ENCODE measurements at regions not wholly inside any gene's neighbourhood (a gene's known extent, or its start where the extent isn't known, plus 50 kb on each side); places are given as distances from the start of the nearest gene placed in this dataset.

GRCh38 chr12:89122852-89123251, 229.4 kb downstream of the DUSP6 start:
- Histone ChIP-seq H3K4me3 (ENCODE audit: low read depth, low read length, poor library complexity, severe bottlenecking) (no peak overlapping the region), H3K9me3 (ENCODE audit: low read length) (no peaks in the 10 kb centered on the region), H3K9me2 (ENCODE audit: insufficient read depth, low read length) (no peaks in the 10 kb centered on the region), H2AFZ (ENCODE audit: low read length) (no peak overlapping the region), H3K27ac (ENCODE audit: low read depth, low read length, poor library complexity, severe bottlenecking) (no peak overlapping the region), H3K79me2 (ENCODE audit: insufficient read depth, low read depth, low read length) (no peaks in the 10 kb centered on the region), H3K4me2 (ENCODE audit: low read length) (no peak overlapping the region), H4K20me1 (ENCODE audit: insufficient read depth, low read length) (no peaks in the 10 kb centered on the region), H3K4me1 (ENCODE audit: insufficient read depth, low read length, poor library complexity, severe bottlenecking) (no peaks in the 10 kb centered on the region), H3K36me3 (ENCODE audit: insufficient read depth, low read length) (no peaks in the 10 kb centered on the region)
- intact Hi-C loops (cut with micrococcal nuclease; ENCODE audit: unreplicated experiment): no loop called here
- POLR2A ChIA-PET: interaction anchor here (0.6 kb wide), 1 partner anchor 706 kb away, joined by 3 read pairs; no protein-coding TSS in a partner anchor
- CTCF ChIA-PET (ENCODE audit: unreplicated experiment): no interaction called here
- TF ChIP-seq CTCF (conservative IDR thresholded peaks at IDR 0.05; ENCODE audit: low read length): no peak
- TF ChIP-seq EZH2phosphoT487 (IDR thresholded peaks at IDR 0.05; ENCODE audit: borderline replicate concordance, low read depth, low read length): no peak
- no peak for DNase-seq (ENCODE audit: low spot score)
- no TSS peak for BruUV-seq (replicated peaks)

GRCh38 chr12:89117448-89118034, 234.8 kb downstream of the DUSP6 start:
- no peak for DNase-seq (ENCODE audit: low spot score)
- Histone ChIP-seq H2AFZ (ENCODE audit: low read length) (no peak overlapping the region), H3K36me3 (ENCODE audit: insufficient read depth, low read length) (no peaks in the 10 kb centered on the region), H3K4me2 (ENCODE audit: low read length) (no peak overlapping the region), H3K9me3 (ENCODE audit: low read length) (no peaks in the 10 kb centered on the region), H3K9me2 (ENCODE audit: insufficient read depth, low read length) (no peaks in the 10 kb centered on the region), H3K4me3 (ENCODE audit: low read depth, low read length, poor library complexity, severe bottlenecking) (no peak overlapping the region), H3K27ac (ENCODE audit: low read depth, low read length, poor library complexity, severe bottlenecking) (no peak overlapping the region), H3K4me1 (ENCODE audit: insufficient read depth, low read length, poor library complexity, severe bottlenecking) (no peaks in the 10 kb centered on the region), H4K20me1 (ENCODE audit: insufficient read depth, low read length) (no peaks in the 10 kb centered on the region), H3K79me2 (ENCODE audit: insufficient read depth, low read depth, low read length) (no peaks in the 10 kb centered on the region)
- ChIA-PET CTCF (ENCODE audit: unreplicated experiment) (no interaction called here), POLR2A (no interaction called here)
- intact Hi-C loops (cut with micrococcal nuclease; ENCODE audit: unreplicated experiment): no loop called here
- TF ChIP-seq EZH2phosphoT487 (IDR thresholded peaks at IDR 0.05; ENCODE audit: borderline replicate concordance, low read depth, low read length) (no peak), CTCF (conservative IDR thresholded peaks at IDR 0.05; ENCODE audit: low read length) (no peak)
- BruUV-seq (replicated peaks): no TSS peak

- Histone ChIP-seq H3K4me2 (ENCODE audit: low read length) (no peak overlapping the region), H4K20me1 (ENCODE audit: insufficient read depth, low read length) (no peaks in the 10 kb centered on the region), H3K4me1 (ENCODE audit: insufficient read depth, low read length, poor library complexity, severe bottlenecking) (no peaks in the 10 kb centered on the region), H3K79me2 (ENCODE audit: insufficient read depth, low read depth, low read length) (no peaks in the 10 kb centered on the region), H3K27ac (ENCODE audit: low read depth, low read length, poor library complexity, severe bottlenecking) (no peak overlapping the region), H2AFZ (ENCODE audit: low read length) (no peak overlapping the region), H3K9me3 (ENCODE audit: low read length) (no peaks in the 10 kb centered on the region), H3K36me3 (ENCODE audit: insufficient read depth, low read length) (no peaks in the 10 kb centered on the region), H3K4me3 (ENCODE audit: low read depth, low read length, poor library complexity, severe bottlenecking) (no peak overlapping the region), H3K9me2 (ENCODE audit: insufficient read depth, low read length) (no peaks in the 10 kb centered on the region)
- TF ChIP-seq EZH2phosphoT487 (IDR thresholded peaks at IDR 0.05; ENCODE audit: borderline replicate concordance, low read depth, low read length) (no peak), CTCF (conservative IDR thresholded peaks at IDR 0.05; ENCODE audit: low read length) (no peak)
- intact Hi-C loops (cut with micrococcal nuclease; ENCODE audit: unreplicated experiment): no loop called here
- ChIA-PET POLR2A (interaction anchor here (0.6 to 0.9 kb wide), 2 partner anchors 29 to 766 kb away, joined by 3 read pairs; no protein-coding TSS in a partner anchor), CTCF (ENCODE audit: unreplicated experiment) (no interaction called here)
- BruUV-seq (replicated peaks): no TSS peak
- no peak for DNase-seq (ENCODE audit: low spot score)
Measured at GRCh38 chr12:89111964-89112363, 240.3 kb downstream of the DUSP6 start.
